Fibroblast of skin of left quadriceps (primary cell): ENCODE measurements at regions not wholly inside any gene's neighbourhood (a gene's known extent, or its start where the extent isn't known, plus 50 kb on each side); places are given as distances from the start of the nearest gene placed in this dataset.
A peak's percentile ranks its signal among the peaks of the same experiment; 100 is the strongest.

Experiments used
- DNase-seq, 2 experiments: peaks; one replicate each; pipeline ENCODE4 v3.0.0-alpha.2; 2013; ENCODE audit warnings: low read depth in 2 of 2

DNA sequence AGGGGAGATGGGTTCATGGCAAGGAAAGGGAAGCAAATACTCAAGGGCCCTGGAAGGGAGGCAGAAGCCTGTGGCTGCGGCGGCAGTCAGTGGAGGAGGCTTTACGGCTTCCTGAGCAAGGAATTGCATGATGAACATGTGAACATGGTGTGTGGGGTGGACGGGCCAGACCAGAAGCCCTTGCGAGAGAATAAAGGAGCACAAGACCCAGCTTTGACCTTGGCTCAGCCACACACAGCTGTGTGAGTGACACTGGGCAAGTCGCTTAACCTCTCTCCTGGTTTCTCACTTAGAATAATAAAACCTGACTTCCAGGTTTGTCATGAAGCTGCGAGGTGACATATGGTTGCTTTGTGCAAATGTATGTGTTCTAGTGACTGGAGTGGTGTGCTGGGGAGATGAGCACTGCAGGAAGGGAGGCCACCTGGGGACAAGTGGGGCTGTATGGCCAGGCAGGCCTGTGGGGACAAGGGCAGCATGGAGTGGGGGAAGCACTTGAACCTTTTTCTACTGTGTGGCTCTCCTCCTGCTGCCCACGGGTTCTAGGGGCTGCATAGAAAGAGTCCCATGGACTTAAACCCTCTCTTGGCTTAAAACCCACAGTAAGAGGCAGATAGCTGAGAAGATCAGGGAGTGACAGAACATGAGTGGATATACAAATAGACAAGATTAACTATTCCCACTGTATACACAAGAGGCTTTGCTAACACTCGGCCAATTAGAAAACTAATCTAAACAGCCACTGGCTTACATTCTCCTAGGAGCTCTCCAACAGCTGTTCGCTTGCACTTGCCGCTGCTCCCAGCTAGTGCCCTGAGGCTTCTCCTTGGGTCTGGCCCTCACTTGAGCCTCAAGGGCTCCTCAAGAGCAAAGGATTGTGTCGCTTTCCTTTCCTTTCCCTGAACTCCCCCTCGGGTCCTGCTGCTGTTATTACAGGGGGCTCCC, 67.3 kb upstream of the CDON start:
- DNase-seq, result no peak

- no peak for DNase-seq
Measured at GRCh38 chr11:126127898-126128297, 65.2 kb upstream of the CDON start.

GRCh38 chr11:126127284-126127845, 64.7 kb upstream of the CDON start:
- DNase-seq, result no peak

- peak; percentile 65 to 66 for DNase-seq
Measured at GRCh38 chr11:126124231-126124661, 61.6 kb upstream of the CDON start.

- DNase-seq, result peak; percentile 77
Measured at GRCh38 chr11:126123686-126124085, 61.0 kb upstream of the CDON start.

- DNase-seq, result peak; percentile 80 to 82
Measured at GRCh38 chr11:126122863-126123262, 60.2 kb upstream of the CDON start.

DNA sequence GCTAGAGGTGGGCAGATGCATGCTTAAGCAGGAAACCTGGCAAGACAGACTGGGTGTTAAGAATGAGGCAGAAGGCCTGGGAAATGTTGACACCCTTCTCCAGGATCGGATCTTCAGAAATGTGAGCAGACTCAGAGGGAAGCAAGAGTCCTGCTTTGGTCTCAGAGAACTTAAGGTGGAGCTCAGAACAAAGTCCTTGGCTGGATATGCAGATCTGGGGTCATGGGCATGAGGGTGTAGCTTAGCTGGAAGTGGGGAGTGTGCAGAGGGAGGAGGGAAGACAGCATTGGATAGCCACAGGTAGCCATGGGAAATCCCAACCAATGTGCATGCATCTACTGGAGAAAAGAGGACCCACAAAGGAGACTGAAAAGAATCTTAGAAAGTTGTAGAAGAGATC, 58.6 kb upstream of the CDON start:
- DNase-seq, result no peak

DNA sequence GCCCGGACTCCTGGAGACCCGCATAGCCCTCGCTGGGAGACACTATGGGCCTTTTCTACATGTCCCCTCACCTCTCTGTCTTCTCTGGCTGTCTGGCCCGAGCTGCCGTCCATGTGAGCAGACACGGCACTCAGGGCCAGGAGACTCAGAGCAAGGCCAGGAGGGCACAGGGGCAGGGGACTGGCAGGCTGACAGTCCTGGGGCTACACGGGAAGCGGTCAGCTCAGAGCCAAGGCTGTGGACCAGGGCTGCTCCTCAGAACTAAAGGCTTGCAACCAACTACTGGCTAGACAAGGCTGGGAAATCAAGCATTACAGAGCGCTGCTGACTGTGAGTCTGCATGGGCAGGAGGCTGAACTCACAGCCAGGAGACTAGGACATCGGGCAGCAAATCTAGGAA, 56.1 kb upstream of the CDON start:
- DNase-seq, result no peak

DNA sequence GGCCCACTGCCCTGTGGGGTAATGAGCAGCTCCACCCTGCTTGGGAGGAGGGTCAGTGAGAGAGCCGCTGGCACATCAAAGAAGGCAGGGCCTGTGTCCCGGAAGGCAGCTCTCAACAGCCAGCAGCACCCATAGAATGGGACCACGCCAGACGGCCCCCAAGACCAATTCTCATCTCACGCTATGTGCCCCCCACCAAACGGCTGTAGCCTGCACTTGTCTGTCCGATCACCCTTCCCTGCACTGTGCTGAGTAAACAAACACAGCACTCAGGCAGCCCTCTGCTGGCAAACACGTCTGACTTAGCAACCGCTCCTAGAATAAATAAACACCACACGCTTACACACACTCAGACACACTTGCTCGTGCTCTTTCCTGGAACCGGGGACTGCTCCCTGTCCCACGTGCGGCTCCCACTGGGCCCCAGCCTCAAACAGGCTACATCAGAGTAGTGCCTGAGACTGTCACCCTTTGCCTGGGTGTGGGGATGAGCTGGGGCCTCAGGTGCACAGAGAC, 53.2 kb upstream of the CDON start:
- DNase-seq, result no peak

GRCh38 chr11:126115127-126115495, 52.4 kb upstream of the CDON start:
- DNase-seq, result no peak

- DNase-seq, result no peak
Measured at GRCh38 chr11:126114486-126115126, 51.9 kb upstream of the CDON start.

GRCh38 chr11:126113963-126114362, 51.3 kb upstream of the CDON start:
- no peak for DNase-seq

GRCh38 chr11:126113515-126113957, 50.9 kb upstream of the CDON start:
- peak; percentile 78 to 82 for DNase-seq

DNA sequence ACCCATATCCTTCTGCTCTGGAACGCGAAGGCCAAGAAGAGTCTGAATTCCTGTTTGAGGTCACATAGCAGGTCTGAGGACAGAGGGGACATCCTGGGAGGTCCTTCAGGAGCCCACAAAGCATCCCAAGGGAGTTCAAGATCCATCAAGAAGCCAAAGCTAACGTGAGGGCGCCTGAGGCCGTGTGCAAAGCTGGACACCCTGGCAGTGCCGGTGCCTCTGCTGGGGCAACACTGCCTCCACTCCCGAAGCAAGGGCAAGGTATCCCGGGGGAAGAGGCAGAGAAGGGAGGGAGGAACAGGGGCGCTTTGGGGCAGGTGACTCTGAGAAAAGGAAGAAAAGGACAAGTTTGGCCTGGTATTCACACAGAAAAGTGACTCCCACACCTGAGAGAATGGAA, 50.3 kb upstream of the CDON start:
- no peak for DNase-seq

GRCh38 chr11:126112547-126112946, 49.9 kb upstream of the CDON start:
- DNase-seq, result peak; percentile 92 to 93
